Suppressor macrophage (primary cell): ENCODE measurements at regions not wholly inside any gene's neighbourhood (a gene's known extent, or its start where the extent isn't known, plus 50 kb on each side); places are given as distances from the start of the nearest gene placed in this dataset.

Experiments
- DNase-seq, 4 experiments: peaks; one replicate each; pipeline ENCODE4 v3.0.0-alpha.2; 2020 to 2022

DNA sequence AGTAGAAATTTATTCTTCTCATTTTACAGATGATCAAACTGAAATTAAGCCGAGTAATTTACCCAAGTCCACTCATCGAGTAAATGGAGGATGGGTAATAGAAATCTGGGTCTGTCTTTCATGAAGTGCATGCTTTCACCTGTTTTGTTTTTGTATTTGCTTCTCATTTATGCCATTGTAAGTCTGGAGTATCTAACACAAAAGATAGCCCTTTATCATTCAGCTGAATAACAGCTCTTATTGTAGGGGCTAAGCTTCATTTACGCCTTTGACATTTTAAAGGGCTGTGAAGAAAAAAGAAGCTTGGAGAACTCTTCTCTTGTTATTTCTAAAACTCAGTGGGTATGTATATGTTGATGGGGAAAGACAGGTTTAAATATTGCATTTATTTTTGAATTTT lies 1196.2 kb upstream of the TENM4 start:
- no peak for DNase-seq

DNA sequence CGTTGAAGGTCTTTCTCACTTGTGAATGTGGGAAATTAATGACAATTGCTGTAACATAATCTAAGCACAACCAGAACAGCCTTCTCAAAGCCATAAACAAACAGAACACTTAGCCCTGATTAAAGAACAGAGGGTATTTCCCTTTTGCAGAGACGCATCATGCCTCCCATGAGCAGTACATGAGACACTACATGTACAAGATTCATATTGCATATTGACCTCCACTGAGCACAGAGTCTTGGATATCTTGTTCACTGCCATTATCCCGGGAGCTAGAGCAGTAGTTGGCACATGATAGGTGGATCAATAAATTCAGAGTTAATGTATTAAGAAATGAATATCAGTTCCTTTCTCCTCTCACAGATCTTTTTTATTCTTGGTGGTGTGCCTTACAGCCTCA lies 1194.3 kb upstream of the TENM4 start:
- DNase-seq: no peak

- DNase-seq: no peak
These were observed 1191.9 kb upstream of the TENM4 start for GRCh38 chr11:80632691-80633090.

DNA sequence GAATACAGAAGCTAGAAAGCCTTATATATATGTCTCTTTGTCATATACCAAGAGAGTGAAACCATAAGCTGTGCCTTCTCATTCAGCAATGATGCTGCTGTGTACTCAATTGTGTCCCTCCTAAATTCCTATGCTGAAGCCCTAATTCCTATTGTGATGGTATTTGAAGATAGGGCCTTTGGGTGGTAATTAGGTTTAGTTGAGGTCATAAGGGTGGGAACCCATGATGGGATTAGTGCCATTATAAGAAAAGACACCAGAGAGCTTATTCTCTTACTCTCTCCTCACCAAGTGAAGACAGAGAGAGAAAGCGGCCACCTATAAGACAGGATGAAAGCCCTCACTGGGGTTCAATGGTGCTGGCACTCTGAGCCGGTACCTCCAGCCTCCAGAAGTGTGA lies 1191.3 kb upstream of the TENM4 start:
- DNase-seq: no peak

GRCh38 chr11:80629466-80629865 lies 1188.6 kb upstream of the TENM4 start:
- DNase-seq: no peak

GRCh38 chr11:80627364-80627763 lies 1186.5 kb upstream of the TENM4 start:
- no peak for DNase-seq

- DNase-seq: no peak
These were observed 1185.9 kb upstream of the TENM4 start for GRCh38 chr11:80626721-80627120.

GRCh38 chr11:80625563-80625962 lies 1184.7 kb upstream of the TENM4 start:
- DNase-seq: no peak

- DNase-seq: no peak
These were observed 1181.0 kb upstream of the TENM4 start for GRCh38 chr11:80621871-80622270.

GRCh38 chr11:80620867-80621266 lies 1180.0 kb upstream of the TENM4 start:
- no peak for DNase-seq

DNA sequence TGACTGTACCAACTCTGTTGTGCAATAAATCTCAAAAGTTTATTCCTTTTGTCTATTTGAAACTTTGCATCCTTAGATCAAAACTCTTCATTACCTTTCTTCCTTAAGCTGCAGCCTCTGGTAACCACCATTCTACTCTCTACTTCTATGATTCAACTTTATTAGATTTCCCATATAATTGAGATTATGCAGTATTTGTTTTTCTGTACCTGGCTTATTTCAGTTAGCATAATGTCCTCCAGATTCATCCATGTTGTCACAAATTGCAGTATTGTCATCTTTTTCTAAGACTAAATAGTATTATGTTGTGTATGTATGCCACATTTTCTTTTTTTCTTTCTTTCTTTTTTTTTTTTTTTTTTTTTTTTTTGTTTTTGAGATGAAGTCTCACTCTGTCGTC lies 1176.3 kb upstream of the TENM4 start:
- DNase-seq: no peak

GRCh38 chr11:80616070-80616800 lies 1175.4 kb upstream of the TENM4 start:
- DNase-seq: no peak

DNA sequence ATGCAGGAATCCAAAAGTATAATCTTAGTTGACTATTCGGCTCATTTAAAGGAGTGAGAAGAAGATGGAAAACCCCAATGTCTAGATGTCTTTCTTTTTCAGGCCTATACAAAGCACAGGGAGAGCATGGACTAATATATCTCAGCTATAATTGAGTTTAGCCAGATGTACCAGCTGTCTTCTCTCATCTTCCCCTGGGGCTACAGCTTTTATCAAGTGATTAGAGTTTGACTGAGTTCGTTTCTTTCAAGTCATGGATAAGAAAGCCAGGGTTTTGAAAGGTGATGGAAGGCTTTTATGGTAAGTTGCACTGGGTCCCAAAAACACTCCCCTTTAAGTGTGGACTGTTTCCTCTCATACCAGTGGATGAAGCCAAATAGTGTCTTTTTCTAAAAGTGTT lies 1172.8 kb upstream of the TENM4 start:
- no peak for DNase-seq

DNA sequence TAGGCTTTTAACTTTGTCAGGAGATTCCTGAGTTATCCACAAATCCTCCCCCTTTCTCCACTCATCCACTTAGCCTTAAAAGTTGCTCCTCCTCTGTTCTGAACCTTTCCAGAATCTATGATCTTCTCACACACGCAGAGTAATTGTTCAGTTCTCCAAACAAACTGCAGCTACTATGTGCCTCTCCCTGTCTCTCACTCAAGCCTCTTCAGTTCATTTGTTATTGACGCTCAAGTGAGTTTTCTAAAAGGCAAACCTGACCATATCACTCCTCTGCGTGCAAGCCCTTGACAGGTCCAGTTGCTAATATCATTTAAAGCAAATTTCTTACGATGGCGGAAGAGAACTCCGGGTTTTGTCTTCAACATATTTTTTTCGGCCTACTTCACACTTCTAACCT lies 1169.7 kb upstream of the TENM4 start:
- no peak for DNase-seq

DNA sequence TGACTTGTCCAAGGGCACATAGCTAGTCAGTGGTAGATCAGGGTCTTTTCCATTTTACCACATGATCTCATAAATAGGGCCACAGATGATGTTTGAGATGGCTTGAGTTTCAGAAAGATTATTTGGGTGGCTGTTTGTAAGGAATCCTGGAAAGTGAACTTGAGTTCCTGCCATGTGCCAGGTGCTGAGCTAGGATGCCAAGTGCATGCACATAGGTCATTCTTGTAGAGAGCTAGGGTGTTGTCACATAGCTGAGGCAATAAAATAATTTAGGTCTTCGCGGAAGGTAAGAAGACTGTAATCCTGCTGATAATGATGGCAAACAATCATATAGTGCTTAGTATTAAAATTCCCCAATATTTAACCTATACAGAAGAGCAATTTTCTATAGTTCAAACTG lies 1162.6 kb upstream of the TENM4 start:
- DNase-seq: no peak

GRCh38 chr11:80598905-80599304 lies 1158.1 kb upstream of the TENM4 start:
- no peak for DNase-seq

GRCh38 chr11:80596291-80596810 lies 1155.5 kb upstream of the TENM4 start:
- DNase-seq: no peak

GRCh38 chr11:80595011-80595410 lies 1154.2 kb upstream of the TENM4 start:
- DNase-seq: no peak

GRCh38 chr11:80593648-80594374 lies 1153.0 kb upstream of the TENM4 start:
- no peak for DNase-seq

- no peak for DNase-seq
These were observed 1151.7 kb upstream of the TENM4 start for GRCh38 chr11:80592546-80592945.

- no peak for DNase-seq
These were observed 1147.1 kb upstream of the TENM4 start for GRCh38 chr11:80587906-80588305.

DNA sequence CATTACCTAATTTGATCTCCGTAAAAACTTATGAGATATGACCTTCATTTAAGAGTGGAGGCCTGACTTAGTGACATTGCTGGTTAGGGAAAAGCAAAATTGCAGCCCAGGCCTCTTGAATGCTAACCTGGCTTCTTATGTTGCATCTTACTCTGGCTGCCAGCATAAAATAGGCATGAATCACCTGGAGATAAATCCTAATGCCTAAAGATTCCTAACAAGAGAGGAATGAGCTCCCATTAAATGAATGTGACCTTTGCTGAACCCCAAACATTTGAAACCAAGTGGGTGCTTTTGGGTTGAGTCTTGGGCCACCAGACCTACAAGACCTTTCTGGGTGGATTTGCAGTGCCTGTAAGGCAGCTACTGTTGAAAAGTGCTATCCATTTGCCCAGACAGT lies 1145.6 kb upstream of the TENM4 start:
- DNase-seq: no peak

- DNase-seq: no peak
These were observed 1143.8 kb upstream of the TENM4 start for GRCh38 chr11:80584661-80585060.

DNA sequence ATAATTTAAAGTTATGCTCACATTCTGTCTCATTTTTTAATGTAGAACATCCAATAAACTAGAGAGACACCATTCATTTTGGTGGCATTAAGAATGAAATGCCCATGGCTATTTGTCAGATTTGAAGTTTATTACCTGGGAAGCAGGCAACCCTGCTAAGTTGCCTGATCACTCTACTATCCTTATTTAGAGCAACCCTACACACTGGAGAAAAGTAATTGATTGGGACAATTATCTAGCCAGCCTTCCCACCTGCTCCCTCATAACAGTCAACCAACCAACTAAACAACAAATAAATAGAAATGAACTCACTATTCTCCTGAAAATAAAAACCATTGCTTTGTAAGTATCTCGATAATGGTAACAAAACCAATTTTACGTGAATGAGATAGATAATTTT lies 1129.0 kb upstream of the TENM4 start:
- no peak for DNase-seq
